HepG2 (cell line): ENCODE measurements at regions not wholly inside any gene's neighbourhood (a gene's known extent, or its start where the extent isn't known, plus 50 kb on each side); places are given as distances from the start of the nearest gene placed in this dataset.

ENCODE experiments used
- CTCF ChIP-seq: sonication (generic); formaldehyde crosslinking; IDR thresholded peaks from 2 replicates; pipeline ENCODE4 v1.5.0; 2020; ENCODE audit warnings: mild to moderate bottlenecking, missing genetic modification reagents, moderate library complexity
- TBL1XR1 ChIP-seq: fragments of 150-350 bp; IDR thresholded peaks from 2 replicates; pipeline ENCODE4 v1.6.1; 2014; ENCODE audit warnings: borderline replicate concordance, low read length; ENCODE audit not compliant: partially characterized antibody
- YEATS4 ChIP-seq: sonication (generic); formaldehyde crosslinking; IDR thresholded peaks from 2 replicates; pipeline ENCODE4 v1.4.0; 2020; ENCODE audit warnings: missing genetic modification reagents, borderline replicate concordance
- ZFP36 ChIP-seq: fragments of 150-350 bp; IDR thresholded peaks from 2 replicates; pipeline ENCODE4 v1.6.1; 2018; ENCODE audit warnings: borderline replicate concordance, low read length, low read depth; ENCODE audit not compliant: partially characterized antibody

- TF ChIP-seq YEATS4 (CRISPR knock-in tag) = no peak
- TF ChIP-seq TBL1XR1 = no peak
- no peak for TF ChIP-seq CTCF
- TF ChIP-seq ZFP36 = no peak
Observed at GRCh38 chr2:101545950-101546349, 71.0 kb upstream of the RFX8 start.
